Keratinocyte (primary cell): ENCODE measurements at regions not wholly inside any gene's neighbourhood (a gene's known extent, or its start where the extent isn't known, plus 50 kb on each side); places are given as distances from the start of the nearest gene placed in this dataset.

Experiments
- DNase-seq: peaks from one replicate; pipeline ENCODE4 v3.0.0-alpha.2; 2011; ENCODE audit warnings: low read depth, missing footprints, low spot score
- FAIRE-seq: peaks from 2 replicates; lab custom pipeline; 2011; peaks lifted over from hg19 to GRCh38; lab: Jason Lieb, UNC
- H2AFZ ChIP-seq: 2 replicates; pipeline ENCODE4 v1.6.0; 2012; ENCODE audit warnings: low read length, control low read depth, inconsistent platforms; ENCODE audit not compliant: control insufficient read depth
- H3K27ac ChIP-seq: 2 replicates; pipeline ENCODE4 v1.5.1; 2011; ENCODE audit warnings: low read length; ENCODE audit not compliant: control insufficient read depth, insufficient read depth
- H3K27me3 ChIP-seq: 3 replicates; pipeline ENCODE4 v1.6.0; 2011; ENCODE audit warnings: low read length; ENCODE audit not compliant: control insufficient read depth, insufficient read depth; ENCODE audit errors: extremely low read depth
- H3K36me3 ChIP-seq, 2 experiments: 2 replicates in 1 of 2; 3 replicates in 1 of 2; pipeline ENCODE4 v1.5.1; 2011; ENCODE audit warnings: low read length in 2 of 2, mild to moderate bottlenecking in 1 of 2; ENCODE audit not compliant: control insufficient read depth in 2 of 2, insufficient read depth in 2 of 2; ENCODE audit errors: extremely low read depth in 1 of 2
- H3K4me1 ChIP-seq: 3 replicates; pipeline ENCODE4 v1.5.1; 2011; ENCODE audit warnings: low read length; ENCODE audit not compliant: control insufficient read depth, insufficient read depth; ENCODE audit errors: extremely low read depth
- H3K4me2 ChIP-seq: 3 replicates; pipeline ENCODE4 v1.6.0; 2011; ENCODE audit warnings: low read depth, low read length; ENCODE audit not compliant: control insufficient read depth, insufficient read depth; ENCODE audit errors: extremely low read depth
- H3K4me3 ChIP-seq, 3 experiments: fragments of 200-600 bp in 1 of 3; sonication (generic) in 1 of 3; 2 replicates in 2 of 3; 3 replicates in 1 of 3; pipeline ENCODE4 v1.5.1; 2011 to 2016; ENCODE audit warnings: low read length in 3 of 3, mild to moderate bottlenecking in 3 of 3, control low read depth in 2 of 3, inconsistent platforms in 1 of 3, low read depth in 1 of 3, mixed read lengths in 1 of 3, mixed run types in 1 of 3, moderate library complexity in 1 of 3; ENCODE audit not compliant: control insufficient read depth in 2 of 3, insufficient read depth in 2 of 3; ENCODE audit errors: extremely low read depth in 1 of 3
- H3K79me2 ChIP-seq: 2 replicates; pipeline ENCODE4 v1.6.0; 2012; ENCODE audit warnings: low read length; ENCODE audit not compliant: control insufficient read depth, insufficient read depth
- H3K9ac ChIP-seq: 3 replicates; pipeline ENCODE4 v1.6.0; 2011; ENCODE audit warnings: low read length; ENCODE audit not compliant: control insufficient read depth, insufficient read depth; ENCODE audit errors: extremely low read depth
- H3K9me1 ChIP-seq: 3 replicates; pipeline ENCODE4 v1.6.0; 2011; ENCODE audit warnings: low read length; ENCODE audit not compliant: control insufficient read depth, insufficient read depth; ENCODE audit errors: extremely low read depth
- H3K9me3 ChIP-seq: 2 replicates; pipeline ENCODE4 v1.5.1; 2012; ENCODE audit warnings: low read depth, low read length; ENCODE audit not compliant: control insufficient read depth
- H4K20me1 ChIP-seq: 3 replicates; pipeline ENCODE4 v1.6.0; 2011; ENCODE audit warnings: low read length; ENCODE audit not compliant: control insufficient read depth, insufficient read depth; ENCODE audit errors: extremely low read depth
- CTCF ChIP-seq, 3 experiments: IDR thresholded peaks in 1 of 3; conservative IDR thresholded peaks in 1 of 3; optimal IDR thresholded peaks in 1 of 3; 2 replicates in 2 of 3; 3 replicates in 1 of 3; pipeline versions ENCODE3 to v1.5.1; 2011; ENCODE audit warnings: low read length in 3 of 3, mild to moderate bottlenecking in 3 of 3, moderate library complexity in 2 of 3, control low read depth in 1 of 3, inconsistent platforms in 1 of 3; ENCODE audit not compliant: insufficient read depth in 2 of 3; ENCODE audit errors: extremely low read depth in 1 of 3
- EZH2 ChIP-seq: IDR thresholded peaks from one replicate; pipeline ENCODE4 v1.6.1; 2012; ENCODE audit warnings: inconsistent platforms, mild to moderate bottlenecking, low read length, moderate library complexity
- dilution Hi-C: fragments of 300-500 bp; cut with MboI; formaldehyde crosslinking; loops from one replicate; pipeline ENCODE4 v1.7.0; 2020; ENCODE audit warnings: low sequenced_read_pairs; ENCODE audit not compliant: extremely low pct_ligation_motif_present

GRCh38 chr4:184533908-184534307, 59.6 kb upstream of the IRF2 start:
- peaks cover 7% of the 10 kb centered on the region for H3K4me1 ChIP-seq
- H3K9ac ChIP-seq: no peak overlapping the region
- no peak for DNase-seq
- H3K36me3 ChIP-seq: no peaks in the 10 kb centered on the region
- no peaks in the 10 kb centered on the region for H4K20me1 ChIP-seq
- no peak overlapping the region for H2AFZ ChIP-seq
- no peaks in the 10 kb centered on the region for H3K9me1 ChIP-seq
- H3K79me2 ChIP-seq: peaks cover 3% of the 10 kb centered on the region
- no peaks in the 10 kb centered on the region for H3K27me3 ChIP-seq
- no peak overlapping the region for H3K27ac ChIP-seq
- no peaks in the 10 kb centered on the region for H3K9me3 ChIP-seq
- H3K4me2 ChIP-seq: no peak overlapping the region
- no peak for FAIRE-seq
- dilution Hi-C loops: no loop called here
- no peak overlapping the region for H3K4me3 ChIP-seq
- TF ChIP-seq CTCF (optimal IDR thresholded peaks at IDR 0.05 in 1 of 3, IDR thresholded peaks at IDR 0.05 in 1 of 3, conservative IDR thresholded peaks at IDR 0.05 in 1 of 3; ENCODE audit: extremely low read depth in 1 of 3, insufficient read depth in 2 of 3, low read length in 3 of 3) (no peak), EZH2 (no peak)

DNA sequence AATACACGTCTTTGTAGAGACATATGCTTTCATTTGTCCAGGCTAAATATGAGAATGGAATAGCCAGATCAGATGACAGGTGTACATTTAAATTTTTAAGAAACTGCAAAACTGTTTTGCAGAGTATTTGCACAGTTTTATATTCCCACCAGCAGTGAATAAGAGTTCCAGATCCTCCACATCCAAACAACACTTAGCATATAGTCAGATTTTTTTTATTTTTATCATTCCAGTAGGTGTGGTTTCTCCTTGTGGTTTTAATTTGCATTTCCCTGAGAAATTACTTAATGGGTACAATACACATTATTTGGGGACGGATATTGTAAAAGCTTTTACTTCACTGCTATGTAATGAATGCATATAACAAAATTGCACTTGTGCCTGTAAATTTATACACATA, 56.7 kb upstream of the IRF2 start:
- no peaks in the 10 kb centered on the region for H4K20me1 ChIP-seq
- DNase-seq (no peak), FAIRE-seq (no peak)
- TF ChIP-seq CTCF (optimal IDR thresholded peaks at IDR 0.05 in 1 of 3, IDR thresholded peaks at IDR 0.05 in 1 of 3, conservative IDR thresholded peaks at IDR 0.05 in 1 of 3; ENCODE audit: extremely low read depth in 1 of 3, insufficient read depth in 2 of 3, low read length in 3 of 3) (no peak), EZH2 (no peak)
- H3K79me2 ChIP-seq: no peaks in the 10 kb centered on the region
- H3K4me2 ChIP-seq: no peak overlapping the region
- H3K4me3 ChIP-seq: no peak overlapping the region
- no peak overlapping the region for H2AFZ ChIP-seq
- H3K9me1 ChIP-seq: no peaks in the 10 kb centered on the region
- H3K9ac ChIP-seq: no peak overlapping the region
- no peaks in the 10 kb centered on the region for H3K36me3 ChIP-seq
- H3K4me1 ChIP-seq: peaks cover 8% of the 10 kb centered on the region
- dilution Hi-C loops: no loop called here
- no peak overlapping the region for H3K27ac ChIP-seq
- H3K27me3 ChIP-seq: no peaks in the 10 kb centered on the region
- H3K9me3 ChIP-seq: no peaks in the 10 kb centered on the region
